SK-MEL-5 (cell line): ENCODE measurements at regions not wholly inside any gene's neighbourhood (a gene's known extent, or its start where the extent isn't known, plus 50 kb on each side); places are given as distances from the start of the nearest gene placed in this dataset.
"Not testable (repeated sequence)": the region's sequence is repeated elsewhere in the genome, so short reads cannot be mapped to it uniquely, and the experiment has no call there.

ENCODE experiments used
- DNase-seq: peaks from one replicate; pipeline ENCODE4 v3.0.0-alpha.2; 2016; ENCODE audit warnings: low read depth, low spot score
- in situ Hi-C: cut with HindIII; loops from 2 replicates; pipeline ENCODE4 v1.10.0; 2016; ENCODE audit warnings: low sequenced_read_pairs, high pct_unique_total_duplicates, low pct_unique_long_range_greater_than_20kb

DNA sequence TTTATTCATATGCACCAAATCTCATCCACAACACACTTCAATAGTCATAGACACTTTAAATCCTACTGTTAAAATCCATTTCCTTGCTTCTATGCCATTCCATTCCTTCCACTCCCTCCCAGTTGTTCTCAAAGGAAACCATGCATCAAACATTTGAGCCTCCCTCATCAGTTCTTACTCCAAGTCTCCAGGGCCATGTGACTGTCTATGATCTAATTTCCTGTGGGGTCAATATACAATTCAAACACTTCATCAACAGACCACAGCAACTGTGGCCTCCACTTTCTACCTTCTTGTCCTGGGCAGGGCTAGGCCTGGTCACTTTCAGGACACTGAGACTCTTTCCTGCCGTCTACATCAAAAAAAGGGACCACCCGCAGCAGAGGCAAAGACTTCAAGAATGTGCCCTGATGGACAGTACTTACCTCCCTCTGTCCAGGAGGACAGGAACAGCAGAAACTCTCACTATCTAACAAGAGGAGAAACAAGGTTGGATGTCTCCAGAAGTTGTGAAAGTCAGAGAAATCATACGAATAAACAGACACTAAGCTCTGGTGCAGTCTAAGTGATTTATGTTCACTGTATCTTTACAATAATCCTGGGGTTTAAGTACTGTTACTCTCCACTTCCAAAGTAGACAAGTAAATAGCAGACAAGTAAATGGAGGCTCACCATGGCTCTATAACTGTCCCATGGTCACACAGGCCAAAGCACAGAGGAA, 160.2 kb downstream of the QRSL1 start:
- in situ Hi-C loops: no loop called here
- DNase-seq: no peak

DNA sequence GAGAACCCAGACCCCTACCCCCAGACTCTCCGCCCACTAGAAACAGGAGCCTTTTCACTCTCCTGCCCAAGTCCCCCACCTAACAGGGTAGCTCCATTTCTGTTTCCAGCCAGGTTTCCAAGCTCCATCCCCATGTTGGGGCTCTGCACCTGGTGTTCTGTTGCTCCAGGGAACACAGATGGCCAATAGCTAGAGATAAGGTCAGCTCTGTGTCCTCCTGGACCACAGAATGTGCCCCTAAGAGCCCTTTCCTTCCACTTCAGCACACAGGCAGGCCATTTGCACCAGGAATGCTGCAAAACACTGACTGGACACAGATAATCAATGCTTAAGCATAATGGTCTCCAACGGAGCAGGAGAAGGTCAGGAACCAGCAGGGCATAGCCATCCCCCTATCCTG, 159.4 kb downstream of the QRSL1 start:
- DNase-seq: no peak
- in situ Hi-C loops: no loop called here

DNA sequence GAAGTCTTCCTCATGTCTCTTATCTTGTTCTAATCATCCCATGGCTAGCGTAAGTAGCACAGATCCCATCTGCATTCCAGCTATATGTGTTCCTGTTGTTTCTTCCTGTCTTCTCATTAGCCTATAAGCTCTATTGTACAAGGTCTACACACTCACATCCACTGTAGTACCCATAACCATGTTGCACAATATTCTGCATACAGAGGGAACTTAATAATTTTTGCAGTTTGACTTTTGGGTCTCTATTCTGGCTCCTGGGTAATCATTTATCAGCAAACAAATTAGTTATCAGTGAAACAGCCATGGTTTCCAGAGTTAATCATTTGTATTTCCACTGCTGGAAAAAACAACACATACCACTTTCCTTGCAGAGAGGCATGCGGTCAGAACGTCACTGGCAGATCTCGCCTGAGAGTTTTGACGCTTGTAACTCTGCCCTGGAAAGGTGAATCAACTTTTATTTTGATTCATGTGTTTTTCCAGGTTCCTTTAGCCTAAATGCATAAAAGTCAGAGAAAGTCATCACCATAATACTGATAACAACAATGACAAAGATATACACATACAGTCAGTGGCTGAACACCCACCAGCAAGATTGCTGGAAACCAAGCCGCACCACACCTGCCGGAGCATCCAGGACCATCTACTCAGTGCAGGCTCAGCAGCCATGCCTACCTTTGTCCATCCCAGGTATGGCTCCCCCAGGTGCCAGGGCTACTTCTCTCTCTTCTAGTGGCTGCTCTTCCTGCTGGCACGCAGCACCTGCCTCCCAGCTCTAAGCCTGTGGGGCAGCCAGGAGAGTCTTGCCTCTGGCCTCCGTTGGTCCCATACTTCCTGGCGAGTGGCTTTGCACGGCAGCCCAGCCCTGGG, 158.2 kb downstream of the QRSL1 start:
- no peak for DNase-seq
- in situ Hi-C loops: no loop called here

DNA sequence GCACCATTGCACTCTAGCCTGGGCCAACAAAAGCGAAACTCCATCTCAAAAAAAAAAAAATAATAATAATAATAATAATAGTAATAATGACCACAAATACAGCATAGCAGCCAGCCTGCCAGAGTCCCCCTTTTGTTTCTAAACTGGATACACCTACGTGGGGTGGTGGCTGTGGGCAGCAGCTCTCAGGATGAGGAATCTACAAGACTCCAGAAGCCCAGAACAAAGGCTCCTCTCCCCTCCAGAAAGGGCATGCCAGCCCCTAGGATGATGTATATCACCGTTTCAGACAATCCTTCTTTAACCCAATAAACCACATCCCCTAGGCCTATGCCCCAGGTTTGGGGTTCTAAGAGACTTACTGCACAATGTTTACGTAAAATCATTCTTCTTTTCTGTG, 155.9 kb downstream of the QRSL1 start:
- in situ Hi-C loops: no loop called here
- no peak for DNase-seq

DNA sequence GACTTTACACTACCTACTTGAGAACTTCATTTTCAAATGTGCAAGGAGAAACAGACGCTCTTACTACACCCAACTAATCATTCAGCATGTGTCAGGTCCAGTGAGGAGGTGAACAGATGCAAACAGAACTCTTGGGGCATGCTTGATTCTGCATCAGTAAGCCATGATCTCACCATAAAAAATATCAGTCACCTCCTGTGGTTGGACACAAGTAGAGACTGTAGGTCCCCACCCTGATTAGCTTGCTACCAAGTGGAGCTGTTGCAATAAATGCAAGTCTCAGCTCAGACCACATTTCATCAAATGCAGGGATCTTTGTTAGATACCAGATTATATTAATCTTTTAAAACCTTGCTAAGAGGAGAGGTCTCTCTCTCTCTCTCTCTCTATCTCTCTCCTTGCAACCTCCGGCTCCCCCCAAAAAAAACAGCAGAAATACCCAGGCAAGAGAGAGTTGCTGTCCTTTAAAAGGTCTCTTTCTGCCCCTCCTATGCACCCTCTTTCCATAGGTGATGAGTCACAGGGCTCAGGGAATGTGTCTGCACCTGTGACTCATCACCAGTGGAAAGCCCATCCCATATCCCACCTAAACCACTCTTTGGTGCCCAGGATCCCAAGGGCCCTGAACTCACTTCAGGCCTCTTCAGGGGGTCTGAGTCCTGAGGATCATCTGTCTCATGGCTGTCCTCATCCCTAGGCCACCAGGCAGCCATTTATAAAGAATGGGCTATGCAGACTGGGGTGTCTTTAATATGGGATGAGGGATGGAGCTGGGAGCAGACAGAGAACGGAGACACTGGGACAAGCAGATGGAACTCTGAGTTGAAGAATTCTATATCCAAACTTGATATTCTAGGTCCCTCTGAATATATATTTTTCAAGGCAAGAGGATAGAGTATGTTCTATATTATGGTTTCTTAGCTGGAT, 154.5 kb downstream of the QRSL1 start:
- no peak for DNase-seq
- in situ Hi-C loops: no loop called here

DNA sequence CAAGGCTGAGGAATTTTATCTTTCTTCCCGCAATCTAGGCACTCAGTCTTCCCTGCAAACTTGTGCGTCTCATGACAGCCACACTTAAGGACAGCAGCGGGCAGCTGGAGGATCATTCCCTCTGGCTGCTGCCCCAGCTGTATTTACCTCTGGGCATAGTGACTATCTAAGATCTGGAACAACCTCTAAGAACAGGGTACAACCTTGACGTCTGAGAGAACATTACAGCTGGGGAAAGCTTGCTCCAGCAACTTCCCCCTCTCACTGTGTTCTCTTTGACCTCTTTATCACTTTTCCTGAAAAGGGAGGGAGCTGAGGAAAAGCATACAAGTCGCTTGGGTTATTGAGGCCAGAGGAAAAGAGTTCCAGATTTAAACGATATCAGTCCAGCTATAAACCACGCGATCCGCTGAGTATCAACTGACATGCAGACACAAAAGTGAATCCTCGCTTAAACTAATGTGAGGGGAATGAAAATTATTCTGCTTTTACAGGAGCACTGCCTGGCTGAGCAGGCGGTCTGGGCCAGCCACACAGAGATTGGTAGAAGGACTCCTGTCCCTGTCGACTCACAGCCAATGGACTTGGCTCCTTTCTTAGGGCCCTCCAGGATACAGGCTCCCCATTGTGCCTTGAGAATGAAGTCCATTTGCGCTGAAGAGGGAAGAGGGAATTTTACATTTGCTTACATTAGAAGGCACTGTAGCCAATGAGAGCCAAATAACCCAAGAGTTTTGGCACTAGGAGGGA, 153.3 kb downstream of the QRSL1 start:
- in situ Hi-C loops: no loop called here
- DNase-seq: no peak

DNA sequence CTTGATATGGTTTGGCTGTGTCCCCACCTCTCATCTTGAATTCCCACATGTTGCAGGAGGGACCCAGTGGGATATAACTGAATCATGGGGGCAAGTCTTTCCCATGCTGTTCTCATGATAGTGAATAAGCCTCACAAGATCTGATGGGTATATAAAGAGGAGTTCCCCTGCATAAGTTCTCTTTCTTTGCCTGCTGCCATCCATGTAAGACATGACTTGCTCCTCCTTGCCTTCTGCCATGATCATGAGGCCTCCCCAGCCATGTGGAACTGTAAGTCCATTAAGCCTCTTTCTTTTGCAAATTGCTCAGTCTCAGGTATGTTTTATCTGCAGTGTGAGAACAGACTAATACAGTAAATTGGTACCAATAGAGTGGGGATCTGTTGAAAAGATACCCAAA, 150.2 kb downstream of the QRSL1 start:
- in situ Hi-C loops, DNase-seq: not testable (repeated sequence)

DNA sequence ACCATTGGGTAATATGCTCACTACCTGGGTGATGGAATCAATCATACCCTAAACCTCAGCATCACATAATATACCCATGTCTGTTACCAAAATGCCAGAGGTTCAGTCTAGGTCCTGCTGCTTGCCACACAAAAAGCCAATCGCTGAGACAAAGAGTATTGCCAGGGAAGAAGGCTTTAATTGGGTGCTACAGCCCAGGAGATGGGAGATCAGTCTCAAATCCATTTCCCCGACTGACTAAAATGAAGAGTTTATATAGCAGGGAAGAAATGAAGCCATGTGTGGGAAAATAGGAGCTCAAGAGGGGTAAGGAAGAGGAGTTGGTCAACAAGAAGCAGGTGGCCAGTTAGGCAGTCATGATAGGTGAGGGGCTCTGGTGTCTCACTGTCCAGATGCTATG, 149.6 kb downstream of the QRSL1 start:
- no peak for DNase-seq
- in situ Hi-C loops: no loop called here

DNA sequence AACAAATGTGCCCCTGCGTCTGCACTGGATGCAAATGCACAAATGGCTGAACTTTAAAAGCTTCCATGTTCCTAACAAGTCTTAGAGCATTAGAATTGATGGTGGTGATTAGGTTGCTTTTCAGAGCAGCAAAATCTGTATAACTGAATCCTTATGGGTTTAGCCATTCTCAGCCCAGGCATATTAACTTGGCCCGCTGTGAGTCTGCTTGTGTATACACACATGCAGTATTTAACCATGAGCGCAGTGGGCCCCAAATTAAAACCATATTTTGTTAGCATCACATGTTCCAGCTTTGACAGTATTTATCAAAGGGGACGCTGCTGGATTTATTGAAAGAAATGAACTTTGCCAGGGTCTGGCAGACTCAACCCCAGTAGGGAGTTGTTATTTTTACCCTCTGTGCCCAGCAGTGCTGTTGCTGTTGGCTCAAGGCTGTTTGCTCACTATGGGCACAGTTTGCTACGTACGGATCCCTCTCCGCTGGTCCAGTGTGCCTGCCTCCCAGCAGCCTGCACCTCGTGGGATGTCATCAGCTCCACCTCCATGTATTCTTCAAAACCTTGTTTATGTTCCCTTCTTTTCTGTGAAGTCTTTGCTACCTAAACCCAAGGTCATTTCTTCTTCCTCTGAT, 144.7 kb downstream of the QRSL1 start:
- in situ Hi-C loops: no loop called here
- DNase-seq: no peak

DNA sequence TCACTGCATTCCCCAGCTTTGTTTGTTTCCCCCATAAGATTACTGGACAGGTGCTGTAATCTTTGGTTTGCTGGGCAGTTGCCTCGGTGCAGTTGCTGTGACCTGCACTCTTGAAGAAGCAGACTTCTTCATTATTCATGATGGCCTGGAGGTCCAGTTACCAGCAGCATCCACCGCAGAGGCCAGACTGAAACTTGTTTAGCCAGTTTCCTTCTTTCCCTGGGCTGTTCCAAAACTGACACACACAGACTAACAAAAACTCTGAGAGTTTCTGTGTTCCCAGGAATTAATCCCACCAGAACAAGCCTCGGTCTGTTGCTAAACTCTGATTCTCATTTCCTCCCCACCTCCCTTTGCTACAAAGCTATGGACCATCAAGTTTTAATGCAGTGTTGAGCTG, 144.1 kb downstream of the QRSL1 start:
- in situ Hi-C loops: no loop called here
- no peak for DNase-seq

DNA sequence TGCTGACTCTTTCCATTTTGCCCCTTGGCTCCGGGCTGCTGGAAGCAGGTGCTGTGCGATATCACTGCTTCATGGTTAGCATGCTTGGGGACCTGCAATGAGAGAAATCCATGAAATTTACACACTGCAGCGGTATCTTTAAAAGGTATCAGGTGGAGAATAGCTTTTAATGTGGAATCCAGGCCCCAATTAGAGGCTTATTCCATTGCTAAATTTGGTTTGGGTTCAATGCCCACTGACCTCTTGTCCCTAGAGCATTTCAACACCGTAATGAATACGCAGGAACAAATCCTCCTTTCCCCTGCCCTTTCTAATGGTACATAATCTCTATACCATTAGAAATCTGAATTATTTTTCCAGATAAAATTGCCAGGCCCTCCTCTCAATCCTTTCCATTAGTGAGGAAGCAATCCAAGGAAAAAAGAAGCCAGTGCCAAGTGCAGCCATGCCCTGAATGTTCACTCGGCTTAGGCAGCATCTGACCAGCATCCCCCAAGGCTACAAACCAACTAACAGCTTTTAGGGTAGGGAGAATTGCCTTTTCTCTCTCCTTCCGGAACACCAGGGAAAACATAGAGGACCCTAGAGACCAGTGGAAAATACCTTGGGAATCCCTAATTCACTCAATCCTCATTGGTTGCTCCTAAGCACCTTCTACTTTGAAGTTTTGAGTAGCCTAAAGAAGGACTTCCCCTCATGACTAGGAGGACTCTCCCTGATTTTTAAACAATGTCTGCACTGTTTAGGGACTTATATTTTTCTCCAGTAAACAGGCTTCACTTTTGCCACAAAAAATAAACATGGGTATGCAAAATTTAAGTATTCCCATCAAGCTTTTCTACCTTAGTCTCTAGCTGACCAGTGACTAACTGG, 143.1 kb downstream of the QRSL1 start:
- DNase-seq: no peak
- in situ Hi-C loops: no loop called here

DNA sequence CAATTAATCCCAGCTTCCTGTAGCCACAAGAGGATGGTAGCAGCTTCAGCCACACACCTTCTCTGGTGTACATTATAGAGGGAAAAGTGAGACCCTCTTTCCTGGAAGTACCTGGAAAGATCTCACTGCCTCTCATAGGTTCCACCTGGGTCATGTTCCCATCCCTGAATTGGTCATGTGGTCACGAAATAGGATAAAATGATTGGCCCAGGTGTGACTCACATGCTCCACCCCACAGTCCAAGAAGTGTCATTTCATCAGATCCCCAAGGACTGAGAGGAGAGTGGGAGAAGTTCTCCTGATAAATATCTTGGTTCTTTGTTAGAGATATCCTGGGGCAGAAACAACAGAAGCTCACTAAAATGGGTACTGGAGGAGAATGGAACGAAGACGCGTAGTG, 142.4 kb downstream of the QRSL1 start:
- DNase-seq: no peak
- in situ Hi-C loops: no loop called here

DNA sequence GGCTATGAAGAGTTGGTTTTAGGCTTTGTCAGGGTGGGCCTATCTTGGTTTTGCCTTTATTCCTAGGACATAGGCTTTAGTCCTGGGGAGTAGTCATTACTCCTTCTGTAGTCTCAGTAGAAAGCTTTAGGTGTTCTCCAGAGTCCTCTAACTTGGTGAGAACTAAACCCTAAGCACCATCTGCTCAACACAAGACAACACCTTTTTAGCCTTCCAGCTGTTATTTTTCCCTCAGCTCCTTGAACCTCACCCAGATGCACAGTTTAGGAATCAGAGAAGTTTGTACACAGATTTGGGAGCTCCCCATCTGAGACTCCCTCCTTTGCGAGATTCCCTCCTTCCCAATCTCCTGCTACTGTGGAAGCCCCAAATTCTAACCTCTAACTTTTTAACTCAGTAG, 141.3 kb downstream of the QRSL1 start:
- DNase-seq: no peak
- in situ Hi-C loops: no loop called here

DNA sequence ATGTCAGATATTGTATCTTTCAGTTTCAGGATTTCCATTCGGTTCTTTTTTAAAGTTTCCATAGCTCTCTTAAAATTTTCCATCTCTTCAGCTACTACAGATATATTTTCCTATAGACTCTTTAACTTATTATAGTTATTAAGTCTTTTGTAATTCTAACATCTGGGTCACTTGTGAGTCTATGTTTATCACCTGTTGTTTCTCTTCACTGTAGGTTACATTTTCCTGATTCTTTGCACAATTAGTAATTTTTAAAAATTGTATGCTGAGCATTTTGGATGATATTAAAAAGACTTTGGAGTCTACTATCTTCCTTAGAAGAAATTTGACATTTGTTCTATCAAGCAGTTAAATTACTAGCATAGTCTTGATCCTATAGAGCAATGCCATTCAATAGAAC, 140.7 kb downstream of the QRSL1 start:
- no peak for DNase-seq
- in situ Hi-C loops: no loop called here

DNA sequence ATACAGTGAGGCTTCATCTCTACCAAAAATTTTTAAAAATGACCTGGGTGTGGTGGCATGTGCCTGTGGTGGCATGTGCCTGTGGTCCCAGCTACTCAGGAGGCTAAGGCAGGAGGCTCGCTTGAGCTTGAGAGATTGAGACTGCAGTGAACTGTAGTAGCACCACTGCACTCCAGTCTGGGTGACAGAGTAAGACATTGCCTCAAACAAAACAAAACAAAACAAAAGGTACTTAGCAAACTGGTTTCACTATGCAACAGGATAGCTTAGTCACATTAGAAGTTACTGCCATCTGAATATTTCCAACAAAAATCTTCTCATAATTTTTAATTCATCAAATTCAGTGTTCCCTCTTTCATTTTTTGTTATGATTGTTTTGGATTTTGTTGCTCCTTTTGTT, 137.9 kb downstream of the QRSL1 start:
- DNase-seq: no peak
- in situ Hi-C loops: no loop called here

DNA sequence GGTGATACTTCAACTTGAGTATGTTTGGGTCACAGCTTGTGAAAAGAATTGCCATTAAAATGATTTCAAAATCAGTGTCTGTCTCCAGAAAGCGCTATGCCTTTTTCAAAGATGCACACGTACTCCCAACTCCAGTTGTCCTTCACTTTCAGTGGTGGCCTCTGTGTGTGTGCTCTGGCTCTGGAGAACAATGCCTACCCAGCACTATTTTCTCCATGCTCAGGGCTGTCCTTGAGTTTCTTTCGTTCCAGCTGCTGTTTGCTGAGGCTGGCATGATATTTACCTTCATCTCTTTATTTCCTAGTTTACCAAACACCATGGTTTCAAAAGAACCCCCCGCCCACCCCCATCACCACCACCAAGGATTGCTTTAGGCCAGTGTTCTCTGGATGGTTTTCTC, 136.8 kb downstream of the QRSL1 start:
- no peak for DNase-seq
- in situ Hi-C loops: no loop called here
